ENCODE measurements at regions not wholly inside any gene's neighbourhood (a gene's known extent, or its start where the extent isn't known, plus 50 kb on each side); places are given as distances from the start of the nearest gene placed in this dataset.

- Histone ChIP-seq H3K27ac (ENCODE audit: low read depth, low read length, poor library complexity, severe bottlenecking) (no peak overlapping the region), H3K4me3 (ENCODE audit: low read depth, low read length, poor library complexity, severe bottlenecking) (no peak overlapping the region), H3K9me2 (ENCODE audit: insufficient read depth, low read length) (no peaks in the 10 kb centered on the region), H3K36me3 (ENCODE audit: insufficient read depth, low read length) (no peaks in the 10 kb centered on the region), H3K79me2 (ENCODE audit: insufficient read depth, low read depth, low read length) (no peaks in the 10 kb centered on the region), H3K4me2 (ENCODE audit: low read length) (no peak overlapping the region), H2AFZ (ENCODE audit: low read length) (no peak overlapping the region), H3K4me1 (ENCODE audit: insufficient read depth, low read length, poor library complexity, severe bottlenecking) (no peaks in the 10 kb centered on the region), H4K20me1 (ENCODE audit: insufficient read depth, low read length) (no peaks in the 10 kb centered on the region), H3K9me3 (ENCODE audit: low read length) (no peaks in the 10 kb centered on the region)
- ChIA-PET CTCF (ENCODE audit: unreplicated experiment) (no interaction called here), POLR2A (no interaction called here)
- no TSS peak for BruUV-seq (replicated peaks)
- TF ChIP-seq EZH2phosphoT487 (IDR thresholded peaks at IDR 0.05; ENCODE audit: borderline replicate concordance, low read depth, low read length) (no peak), CTCF (conservative IDR thresholded peaks at IDR 0.05; ENCODE audit: low read length) (no peak)
- intact Hi-C loops (cut with micrococcal nuclease; ENCODE audit: unreplicated experiment), result no loop called here
- no peak for DNase-seq (ENCODE audit: low spot score)
Observed at GRCh38 chr5:87572611-87573010, 159.9 kb upstream of the CCNH start.

GRCh38 chr5:87572090-87572489, 159.4 kb upstream of the CCNH start:
- CTCF ChIA-PET (ENCODE audit: unreplicated experiment), result no interaction called here
- H2AFZ ChIP-seq (ENCODE audit: low read length), result no peak overlapping the region
- BruUV-seq (replicated peaks), result no TSS peak
- POLR2A ChIA-PET, result no interaction called here
- H3K4me2 ChIP-seq (ENCODE audit: low read length), result no peak overlapping the region
- H3K27ac ChIP-seq (ENCODE audit: low read depth, low read length, poor library complexity, severe bottlenecking), result no peak overlapping the region
- H3K4me3 ChIP-seq (ENCODE audit: low read depth, low read length, poor library complexity, severe bottlenecking), result no peak overlapping the region
- intact Hi-C loops (cut with micrococcal nuclease; ENCODE audit: unreplicated experiment), result no loop called here
- no peaks in the 10 kb centered on the region for H3K36me3 ChIP-seq (ENCODE audit: insufficient read depth, low read length)
- DNase-seq (ENCODE audit: low spot score), result no peak
- H3K79me2 ChIP-seq (ENCODE audit: insufficient read depth, low read depth, low read length), result no peaks in the 10 kb centered on the region
- no peaks in the 10 kb centered on the region for H3K9me2 ChIP-seq (ENCODE audit: insufficient read depth, low read length)
- no peaks in the 10 kb centered on the region for H3K9me3 ChIP-seq (ENCODE audit: low read length)
- H4K20me1 ChIP-seq (ENCODE audit: insufficient read depth, low read length), result no peaks in the 10 kb centered on the region
- no peaks in the 10 kb centered on the region for H3K4me1 ChIP-seq (ENCODE audit: insufficient read depth, low read length, poor library complexity, severe bottlenecking)
- TF ChIP-seq CTCF (conservative IDR thresholded peaks at IDR 0.05; ENCODE audit: low read length) (no peak), EZH2phosphoT487 (IDR thresholded peaks at IDR 0.05; ENCODE audit: borderline replicate concordance, low read depth, low read length) (no peak)

- Histone ChIP-seq H3K36me3 (ENCODE audit: insufficient read depth, low read length) (no peaks in the 10 kb centered on the region), H3K4me3 (ENCODE audit: low read depth, low read length, poor library complexity, severe bottlenecking) (no peak overlapping the region), H4K20me1 (ENCODE audit: insufficient read depth, low read length) (no peaks in the 10 kb centered on the region), H3K4me2 (ENCODE audit: low read length) (no peak overlapping the region), H3K27ac (ENCODE audit: low read depth, low read length, poor library complexity, severe bottlenecking) (no peak overlapping the region), H3K4me1 (ENCODE audit: insufficient read depth, low read length, poor library complexity, severe bottlenecking) (no peaks in the 10 kb centered on the region), H3K79me2 (ENCODE audit: insufficient read depth, low read depth, low read length) (no peaks in the 10 kb centered on the region), H3K9me3 (ENCODE audit: low read length) (no peaks in the 10 kb centered on the region), H3K9me2 (ENCODE audit: insufficient read depth, low read length) (no peaks in the 10 kb centered on the region), H2AFZ (ENCODE audit: low read length) (no peak overlapping the region)
- TF ChIP-seq EZH2phosphoT487 (IDR thresholded peaks at IDR 0.05; ENCODE audit: borderline replicate concordance, low read depth, low read length), result no peak
- TF ChIP-seq CTCF (conservative IDR thresholded peaks at IDR 0.05; ENCODE audit: low read length), result no peak
- no TSS peak for BruUV-seq (replicated peaks)
- POLR2A ChIA-PET, result no interaction called here
- DNase-seq (ENCODE audit: low spot score), result no peak
- CTCF ChIA-PET (ENCODE audit: unreplicated experiment), result no interaction called here
- intact Hi-C loops (cut with micrococcal nuclease; ENCODE audit: unreplicated experiment), result no loop called here
Observed at GRCh38 chr5:87570366-87570765, 157.6 kb upstream of the CCNH start.

Measured in OCI-LY7 (cell line).